IPS-20b (cell line): ENCODE measurements at regions not wholly inside any gene's neighbourhood (a gene's known extent, or its start where the extent isn't known, plus 50 kb on each side); places are given as distances from the start of the nearest gene placed in this dataset.

Experiments used
- H3K27ac ChIP-seq: one replicate; pipeline ENCODE4 v1.5.1; 2013; ENCODE audit warnings: low read length
- H3K27me3 ChIP-seq: 2 replicates; pipeline ENCODE4 v1.6.1; 2013; ENCODE audit warnings: mild to moderate bottlenecking, low read length, inconsistent platforms; ENCODE audit not compliant: insufficient read depth
- H3K36me3 ChIP-seq: 2 replicates; pipeline ENCODE4 v1.6.1; 2013; ENCODE audit warnings: low read depth, mild to moderate bottlenecking, inconsistent platforms, low read length, moderate library complexity; ENCODE audit not compliant: insufficient read depth
- H3K4me1 ChIP-seq: 2 replicates; pipeline ENCODE4 v1.6.1; 2013; ENCODE audit warnings: mild to moderate bottlenecking, control low read depth, inconsistent platforms, low read length, moderate library complexity; ENCODE audit not compliant: insufficient read depth
- H3K4me3 ChIP-seq: 2 replicates; pipeline ENCODE4 v1.5.1; 2013; ENCODE audit warnings: mild to moderate bottlenecking, low read length, inconsistent platforms
- H3K9ac ChIP-seq: 2 replicates; pipeline ENCODE4 v1.6.1; 2013; ENCODE audit warnings: low read depth, mild to moderate bottlenecking, inconsistent platforms, low read length, moderate library complexity
- H3K9me3 ChIP-seq: 2 replicates; pipeline ENCODE4 v1.6.1; 2013; ENCODE audit warnings: mild to moderate bottlenecking, low read depth, low read length, inconsistent platforms; ENCODE audit not compliant: insufficient read depth

DNA sequence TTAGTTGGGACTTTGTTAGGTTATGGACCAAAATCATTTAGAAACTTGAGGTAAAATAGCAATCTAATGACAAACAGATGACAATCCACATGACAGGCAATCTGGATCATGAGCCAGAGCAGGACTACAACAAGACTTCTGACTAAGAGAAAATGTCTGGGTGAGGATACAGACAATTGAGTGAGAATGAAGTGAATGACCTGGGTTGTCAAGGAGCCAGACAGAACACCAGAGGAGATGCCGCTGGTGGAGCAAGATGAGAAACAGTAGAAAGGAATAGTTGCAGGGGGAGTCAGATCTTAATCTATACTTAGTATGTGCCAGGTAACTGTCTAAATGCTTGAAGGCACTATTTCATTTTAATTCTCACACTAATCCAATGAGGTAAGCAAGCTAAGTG, 277.8 kb downstream of the PRELID2 start:
- no peak overlapping the region for H3K27ac ChIP-seq
- no peak overlapping the region for H3K9ac ChIP-seq
- no peaks in the 10 kb centered on the region for H3K9me3 ChIP-seq

DNA sequence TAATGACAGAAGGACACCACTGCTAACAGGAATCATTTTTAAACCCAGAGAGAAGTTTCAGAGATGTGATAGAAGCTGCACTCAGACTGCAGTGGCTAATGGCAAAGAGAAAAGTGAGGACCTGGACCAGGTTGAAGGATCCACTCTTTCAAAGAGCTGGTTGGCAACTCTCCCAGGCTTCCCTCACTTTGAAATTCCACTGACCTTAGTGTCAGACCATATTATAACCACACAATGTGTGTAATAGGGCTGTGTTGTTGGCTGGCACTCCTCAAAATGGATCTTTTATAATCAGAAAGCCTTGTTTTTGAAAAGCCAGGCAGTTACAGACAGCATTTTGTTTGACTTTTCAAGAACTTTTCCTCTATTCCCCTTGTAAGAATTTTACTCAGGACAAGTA, 280.7 kb downstream of the PRELID2 start:
- no peaks in the 10 kb centered on the region for H3K36me3 ChIP-seq
- H3K9ac ChIP-seq, result no peak overlapping the region
- H3K27ac ChIP-seq, result no peak overlapping the region
- no peaks in the 10 kb centered on the region for H3K27me3 ChIP-seq
- peaks cover 5% of the 10 kb centered on the region; the same call in 1 of the 2 replicates for H3K4me1 ChIP-seq
- H3K9me3 ChIP-seq, result no peaks in the 10 kb centered on the region
- H3K4me3 ChIP-seq, result no peak overlapping the region

More for the DNA sequence above, 277.8 kb downstream of the PRELID2 start:
- Histone ChIP-seq H3K4me1 (no peaks in the 10 kb centered on the region), H3K4me3 (no peak overlapping the region), H3K36me3 (no peaks in the 10 kb centered on the region), H3K27me3 (no peaks in the 10 kb centered on the region)

DNA sequence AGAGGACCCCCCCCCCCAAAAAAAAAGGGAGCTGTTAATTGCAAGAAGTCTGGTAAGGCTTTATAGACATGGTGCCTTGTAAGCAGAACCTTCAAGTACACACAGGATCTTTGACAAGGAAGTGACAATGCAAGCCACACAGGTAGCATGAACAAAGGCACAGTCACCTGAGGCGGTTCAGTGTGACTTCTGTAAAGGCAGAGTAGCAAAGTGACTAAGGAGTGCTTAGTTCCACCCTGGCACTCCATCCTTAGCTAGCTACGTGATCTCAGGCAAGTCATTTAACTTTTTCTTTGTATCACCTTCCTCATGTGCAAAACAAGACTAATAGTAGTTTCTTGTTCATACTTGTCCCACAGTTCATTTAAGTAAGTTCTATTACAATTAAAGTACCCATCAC, 282.0 kb downstream of the PRELID2 start:
- Histone ChIP-seq H3K36me3 (no peaks in the 10 kb centered on the region), H3K9ac (no peak overlapping the region), H3K4me3 (no peak overlapping the region), H3K4me1 (peaks cover 5% of the 10 kb centered on the region; the same call in 1 of the 2 replicates), H3K9me3 (no peaks in the 10 kb centered on the region), H3K27me3 (no peaks in the 10 kb centered on the region), H3K27ac (no peak overlapping the region)

DNA sequence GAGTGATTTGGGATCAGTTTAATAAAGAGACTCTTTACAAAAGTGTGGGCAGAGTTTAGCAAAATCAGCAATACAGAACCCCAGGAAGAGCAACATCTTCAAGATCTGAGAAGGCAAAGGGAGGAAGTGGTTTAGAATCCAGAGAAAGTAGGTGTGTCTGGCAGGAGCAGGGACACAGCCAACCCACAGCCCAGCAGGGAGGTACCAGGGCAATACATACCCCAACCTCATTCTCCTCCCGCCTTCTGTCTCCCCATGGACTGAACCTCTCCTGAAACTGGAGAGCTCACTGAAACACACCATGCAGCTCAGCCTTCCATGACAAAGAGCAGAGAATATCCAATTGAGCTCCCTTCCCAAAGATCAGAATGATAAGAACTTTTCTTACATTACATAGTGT, 283.4 kb downstream of the PRELID2 start:
- H3K4me3 ChIP-seq, result no peak overlapping the region
- H3K27me3 ChIP-seq, result no peaks in the 10 kb centered on the region
- no peak overlapping the region for H3K9ac ChIP-seq
- no peaks in the 10 kb centered on the region for H3K36me3 ChIP-seq
- no peaks in the 10 kb centered on the region for H3K9me3 ChIP-seq
- peaks cover 5% of the 10 kb centered on the region; the same call in 1 of the 2 replicates for H3K4me1 ChIP-seq
- H3K27ac ChIP-seq, result no peak overlapping the region

DNA sequence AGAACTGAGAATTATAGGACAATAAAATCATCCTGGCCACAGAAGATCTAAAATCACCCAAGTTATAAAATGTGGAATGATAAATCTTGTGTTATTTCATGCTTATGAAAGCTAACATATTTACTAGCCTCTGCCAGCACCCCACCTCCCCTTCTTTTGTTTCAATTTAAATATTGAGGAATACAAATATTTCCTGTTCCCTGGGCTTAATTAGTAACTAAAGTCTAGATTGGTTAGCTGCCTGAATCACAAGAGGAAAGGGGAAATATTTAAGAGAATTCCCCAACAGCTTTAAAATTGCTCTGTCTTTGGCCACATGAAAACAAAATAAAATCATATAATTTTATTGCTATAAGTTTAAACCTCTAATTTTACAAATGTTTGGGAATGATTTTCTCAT, 287.0 kb downstream of the PRELID2 start:
- H3K9ac ChIP-seq, result no peak overlapping the region
- no peaks in the 10 kb centered on the region for H3K9me3 ChIP-seq
- H3K4me1 ChIP-seq, result peaks cover 5% of the 10 kb centered on the region; the same call in 1 of the 2 replicates
- no peaks in the 10 kb centered on the region for H3K36me3 ChIP-seq
- H3K27ac ChIP-seq, result no peak overlapping the region
- H3K27me3 ChIP-seq, result no peaks in the 10 kb centered on the region
- H3K4me3 ChIP-seq, result no peak overlapping the region

DNA sequence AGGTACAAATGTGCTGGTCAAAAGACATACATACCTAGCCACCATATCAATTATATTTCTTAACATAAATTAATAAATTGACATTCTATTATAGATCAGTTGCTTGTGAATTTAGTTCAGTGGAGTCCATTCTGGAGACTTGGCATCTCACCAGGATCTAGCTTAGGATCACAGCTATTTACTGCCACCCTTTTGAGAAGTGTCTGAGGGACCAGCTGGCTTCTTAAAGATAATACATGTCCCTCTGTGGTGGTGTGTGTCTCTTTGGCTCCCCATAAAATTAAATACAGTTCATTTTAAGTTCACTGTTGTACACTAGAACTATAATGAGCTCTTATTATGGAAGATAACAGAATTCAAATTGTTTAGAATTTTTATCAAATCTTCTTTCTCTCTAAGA, 290.7 kb downstream of the PRELID2 start:
- Histone ChIP-seq H3K4me1 (no peaks in the 10 kb centered on the region), H3K4me3 (no peak overlapping the region), H3K36me3 (no peaks in the 10 kb centered on the region), H3K27ac (no peak overlapping the region), H3K9ac (no peak overlapping the region), H3K9me3 (no peaks in the 10 kb centered on the region), H3K27me3 (no peaks in the 10 kb centered on the region)

DNA sequence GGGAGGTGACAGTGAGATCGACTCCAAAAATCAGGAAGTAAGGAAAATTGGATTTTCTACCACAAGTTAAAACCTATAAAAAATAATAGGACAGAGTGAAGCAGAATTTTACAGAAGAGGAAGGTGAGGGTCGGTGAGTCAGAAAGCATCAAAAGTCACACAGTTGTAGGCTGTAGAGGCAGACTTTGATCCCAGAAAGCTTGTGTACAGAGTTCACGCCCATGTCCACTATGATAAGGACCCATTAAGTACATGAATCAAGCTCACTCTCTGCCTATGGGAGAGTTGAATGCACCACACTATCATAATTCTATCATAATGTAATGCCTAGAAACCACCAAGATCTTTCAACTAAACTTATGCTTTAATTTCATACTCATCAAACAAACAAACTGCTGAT, 291.2 kb downstream of the PRELID2 start:
- Histone ChIP-seq H3K9ac (no peak overlapping the region), H3K4me1 (no peaks in the 10 kb centered on the region), H3K4me3 (no peak overlapping the region), H3K27me3 (no peaks in the 10 kb centered on the region), H3K9me3 (no peaks in the 10 kb centered on the region), H3K27ac (no peak overlapping the region), H3K36me3 (no peaks in the 10 kb centered on the region)

DNA sequence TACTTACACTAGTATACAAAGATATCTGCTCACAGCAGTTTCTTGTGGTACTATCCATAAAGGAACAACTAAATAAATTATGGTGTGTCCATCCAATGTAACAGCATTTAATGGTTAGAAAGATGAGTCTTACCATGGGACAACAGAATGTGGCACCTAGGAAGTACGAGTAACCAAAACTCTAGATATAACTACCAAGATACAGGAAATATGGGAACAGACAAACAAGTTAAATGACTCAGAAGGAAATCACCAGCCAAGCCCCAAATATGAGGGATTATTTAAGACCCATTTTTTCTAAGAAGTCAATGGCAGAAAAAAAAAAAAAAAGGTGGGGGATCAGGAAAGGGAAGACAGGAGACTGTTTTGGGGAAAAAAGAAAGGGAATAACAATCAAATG, 294.8 kb downstream of the PRELID2 start:
- peaks cover 4% of the 10 kb centered on the region; the same call in 1 of the 2 replicates for H3K9me3 ChIP-seq
- no peaks in the 10 kb centered on the region for H3K36me3 ChIP-seq
- H3K4me1 ChIP-seq, result no peaks in the 10 kb centered on the region
- no peaks in the 10 kb centered on the region for H3K27me3 ChIP-seq
- no peak overlapping the region for H3K27ac ChIP-seq
- no peak overlapping the region for H3K4me3 ChIP-seq
- H3K9ac ChIP-seq, result no peak overlapping the region

DNA sequence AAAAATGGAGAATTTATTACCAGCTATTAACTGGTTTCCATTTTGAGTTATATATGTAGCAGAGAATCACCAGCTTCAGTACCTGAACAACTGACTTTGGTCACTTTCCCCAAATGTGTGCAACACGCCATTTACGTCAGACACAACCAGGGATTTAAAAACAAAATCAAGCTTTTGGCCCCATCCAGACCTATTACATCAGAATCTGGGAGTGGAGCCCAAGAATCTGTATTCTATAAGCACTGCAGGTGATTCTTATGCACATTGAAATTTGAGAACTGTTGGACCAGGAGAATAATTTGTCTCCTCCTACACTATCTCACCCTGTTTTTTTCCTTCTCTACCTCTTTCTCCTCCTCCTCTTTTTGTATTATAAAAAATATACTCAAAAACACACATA, 295.9 kb downstream of the PRELID2 start:
- H3K9ac ChIP-seq, result no peak overlapping the region
- no peak overlapping the region for H3K27ac ChIP-seq
- no peak overlapping the region for H3K4me3 ChIP-seq
- no peaks in the 10 kb centered on the region for H3K4me1 ChIP-seq
- no peaks in the 10 kb centered on the region for H3K36me3 ChIP-seq
- peaks cover 4% of the 10 kb centered on the region; the same call in 1 of the 2 replicates for H3K9me3 ChIP-seq
- H3K27me3 ChIP-seq, result no peaks in the 10 kb centered on the region

DNA sequence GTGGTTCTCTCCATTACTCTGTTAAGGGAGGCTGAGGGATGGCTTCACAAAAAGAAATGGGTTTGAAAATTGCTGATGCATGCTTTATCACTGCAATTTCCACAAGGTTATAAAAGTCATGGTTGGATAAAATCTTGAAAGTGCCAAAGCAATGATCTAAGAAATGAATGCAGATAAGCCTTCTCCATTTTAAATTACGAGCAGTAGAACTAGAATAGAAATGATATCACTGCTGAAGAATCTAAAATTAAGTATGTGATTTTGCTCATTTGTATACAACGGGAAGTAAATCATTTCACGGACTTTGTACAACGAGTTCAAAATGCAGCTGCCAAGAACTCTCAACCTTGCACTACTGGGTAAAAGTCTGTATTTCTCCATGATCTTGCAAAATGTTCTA, 299.0 kb downstream of the PRELID2 start:
- H3K36me3 ChIP-seq, result no peaks in the 10 kb centered on the region
- no peaks in the 10 kb centered on the region for H3K27me3 ChIP-seq
- H3K9me3 ChIP-seq, result peaks cover 4% of the 10 kb centered on the region; the same call in 1 of the 2 replicates
- no peak overlapping the region for H3K9ac ChIP-seq
- H3K4me1 ChIP-seq, result no peaks in the 10 kb centered on the region
- H3K27ac ChIP-seq, result no peak overlapping the region
- H3K4me3 ChIP-seq, result no peak overlapping the region

DNA sequence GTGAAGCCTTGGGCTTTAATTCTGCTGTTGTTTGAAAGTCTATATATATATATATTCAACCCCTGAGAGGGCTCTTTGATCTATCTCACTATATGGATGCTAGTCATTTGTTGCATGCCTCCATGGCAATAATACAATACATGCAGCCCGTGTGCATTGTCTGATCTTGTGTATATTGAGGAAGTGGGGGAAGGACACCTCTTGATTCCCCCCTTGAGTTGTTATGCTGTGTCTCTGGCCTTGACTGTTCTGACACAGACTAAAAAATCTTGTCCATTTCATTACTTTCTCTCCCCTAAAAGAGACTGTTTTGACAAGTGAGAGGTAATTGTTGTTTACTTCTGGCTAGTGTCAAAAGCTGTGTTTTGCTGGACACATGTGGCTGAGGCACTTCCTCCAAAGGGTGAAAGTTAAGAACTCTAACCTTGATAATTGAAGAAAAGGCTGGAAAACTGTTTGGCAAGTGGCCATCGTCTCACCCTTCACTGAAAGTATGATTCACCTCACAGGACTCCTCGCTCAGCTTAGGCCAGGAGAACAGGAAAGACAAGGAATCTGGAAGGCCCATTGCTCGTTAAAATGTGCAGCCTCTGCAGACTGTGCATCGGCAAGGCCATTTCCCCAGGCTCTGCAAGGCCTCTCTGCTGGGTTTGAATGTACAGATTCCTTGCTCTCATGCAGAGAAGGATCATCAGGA, 304.0 kb downstream of the PRELID2 start:
- H3K9ac ChIP-seq, result no peak overlapping the region

DNA sequence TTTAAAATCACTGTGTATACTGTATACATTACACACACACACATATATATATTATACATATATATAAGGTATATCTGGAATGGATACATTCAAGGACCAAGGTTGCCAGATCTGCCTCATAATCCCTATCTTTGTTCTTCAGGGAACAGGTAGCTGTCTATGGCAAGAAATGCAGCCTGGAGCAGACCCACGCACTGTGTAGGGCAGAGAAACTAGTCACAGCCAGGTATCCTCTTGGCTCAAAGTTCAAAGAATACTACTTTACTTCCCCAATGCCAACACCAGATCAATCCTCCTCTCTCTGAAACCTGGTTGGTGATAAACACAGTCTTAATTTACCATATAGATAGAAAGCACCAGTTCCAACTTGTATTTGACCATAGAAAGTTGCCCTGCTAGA, 313.6 kb downstream of the PRELID2 start:
- no peak overlapping the region for H3K27ac ChIP-seq
- no peak overlapping the region for H3K9ac ChIP-seq
- H3K4me3 ChIP-seq, result no peak overlapping the region
- peaks cover 4% of the 10 kb centered on the region; the same call in 1 of the 2 replicates for H3K4me1 ChIP-seq
- no peaks in the 10 kb centered on the region for H3K36me3 ChIP-seq
- H3K9me3 ChIP-seq, result no peaks in the 10 kb centered on the region
- H3K27me3 ChIP-seq, result no peaks in the 10 kb centered on the region

More for the DNA sequence above, 304.0 kb downstream of the PRELID2 start:
- Histone ChIP-seq H3K27me3 (no peaks in the 10 kb centered on the region), H3K27ac (no peak overlapping the region), H3K9me3 (no peaks in the 10 kb centered on the region), H3K36me3 (no peaks in the 10 kb centered on the region), H3K4me1 (no peaks in the 10 kb centered on the region), H3K4me3 (no peak overlapping the region)
